ENCODE measurements at regions not wholly inside any gene's neighbourhood (a gene's known extent, or its start where the extent isn't known, plus 50 kb on each side); places are given as distances from the start of the nearest gene placed in this dataset.

DNA sequence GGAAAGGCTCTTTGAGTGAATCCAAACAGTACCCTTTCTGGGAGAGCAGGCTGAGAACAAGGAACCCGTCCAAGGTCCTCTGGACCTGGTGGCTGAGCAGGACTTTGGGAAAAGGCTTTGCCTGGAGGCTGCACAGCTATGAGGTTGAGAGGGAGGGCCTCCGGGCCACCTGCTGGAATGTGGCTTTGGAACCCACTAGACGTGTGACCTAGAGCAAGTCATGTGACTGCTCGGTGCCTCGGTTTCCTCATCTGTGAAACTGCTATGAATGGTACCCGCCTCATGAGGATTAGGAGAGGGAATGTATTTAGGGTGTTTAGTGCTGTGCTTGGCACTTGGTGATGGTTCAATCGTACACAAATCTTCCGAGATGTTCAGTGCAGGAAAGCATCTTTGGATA lies 50.4 kb downstream of the HAPSTR1 start:
- Mint-ChIP-seq H3K4me1 (peaks cover 4 to 12% (median 9%) of the 10 kb centered on the region in 4 donors), H3K27me3 (peaks cover 0 to 2% of the 10 kb centered on the region in 2 donors), H3K36me3 (peaks cover 0 to 4% of the 10 kb centered on the region in 2 donors), H3K27ac (peak overlapping the region in 1 of 7 donors; percentile 78), H3K4me3 (no peak overlapping the region), H3K9me3 (no peaks in the 10 kb centered on the region)
- DNase-seq, result no peak
- Histone ChIP-seq H3K9me3 (ENCODE audit: control insufficient read depth in 1 of 2, low read length in 2 of 2) (no peaks in the 10 kb centered on the region), H3K27me3 (ENCODE audit: insufficient read depth, low read length) (no peaks in the 10 kb centered on the region), H3K4me1 (ENCODE audit: insufficient read depth, low read length) (peaks cover 12% of the 10 kb centered on the region), H3K27ac (ENCODE audit: low read depth, low read length) (no peak overlapping the region), H3K4me3 (ENCODE audit: low read length in 2 of 2) (no peak overlapping the region), H3K36me3 (ENCODE audit: insufficient read depth, low read length) (no peaks in the 10 kb centered on the region)
- ChIA-PET POLR2A (ENCODE audit: partially characterized antibody) (no interaction called here), CTCF (ENCODE audit: partially characterized antibody) (interaction anchor here (2.0 kb wide), 1 partner anchor 133 kb away, joined by 7 read pairs; no protein-coding TSS in a partner anchor)
- intact Hi-C loops (cut with micrococcal nuclease), result no loop called here

DNA sequence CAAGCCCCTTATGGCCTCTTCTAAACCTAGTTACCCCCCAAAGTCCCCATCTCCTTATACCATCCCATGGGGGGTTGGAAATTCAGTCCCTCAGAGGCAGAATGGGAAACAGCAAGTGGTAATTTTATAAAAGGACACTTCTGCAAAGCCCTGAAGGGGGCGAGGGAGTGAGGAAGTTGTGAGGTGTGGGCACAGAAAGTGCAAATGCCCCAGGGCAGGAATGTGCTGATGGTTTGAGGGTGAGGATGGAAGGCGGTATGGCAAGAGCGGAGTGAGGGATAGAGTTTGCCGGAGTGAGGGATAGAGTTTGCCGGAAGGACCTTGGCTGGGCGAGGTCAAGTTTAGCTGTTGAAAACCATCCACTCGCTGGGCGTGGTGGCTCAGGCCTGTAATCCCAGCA lies 52.7 kb downstream of the HAPSTR1 start:
- peak overlapping the region in 1 of 7 donors; percentile 28 for H3K27ac Mint-ChIP-seq
- no peaks in the 10 kb centered on the region for H3K27me3 ChIP-seq (ENCODE audit: insufficient read depth, low read length)
- no peak overlapping the region for H3K4me3 ChIP-seq (ENCODE audit: low read length in 2 of 2)
- H3K36me3 Mint-ChIP-seq, result peaks cover 0 to 4% of the 10 kb centered on the region in 2 donors
- no peak overlapping the region for H3K4me3 Mint-ChIP-seq
- no peak overlapping the region for H3K27ac ChIP-seq (ENCODE audit: low read depth, low read length)
- CTCF ChIA-PET (ENCODE audit: partially characterized antibody), result no interaction called here
- peaks cover 5 to 7% (median 6%) of the 10 kb centered on the region in 4 donors for H3K4me1 Mint-ChIP-seq
- H3K4me1 ChIP-seq (ENCODE audit: insufficient read depth, low read length), result peaks cover 7% of the 10 kb centered on the region
- POLR2A ChIA-PET (ENCODE audit: partially characterized antibody), result no interaction called here
- H3K27me3 Mint-ChIP-seq, result no peaks in the 10 kb centered on the region
- intact Hi-C loops (cut with micrococcal nuclease), result no loop called here
- H3K9me3 Mint-ChIP-seq, result peaks cover 0 to 2% (median 0%) of the 10 kb centered on the region in 8 donors
- DNase-seq, result no peak
- no peaks in the 10 kb centered on the region for H3K36me3 ChIP-seq (ENCODE audit: insufficient read depth, low read length)
- no peaks in the 10 kb centered on the region for H3K9me3 ChIP-seq (ENCODE audit: control insufficient read depth in 1 of 2, low read length in 2 of 2)

DNA sequence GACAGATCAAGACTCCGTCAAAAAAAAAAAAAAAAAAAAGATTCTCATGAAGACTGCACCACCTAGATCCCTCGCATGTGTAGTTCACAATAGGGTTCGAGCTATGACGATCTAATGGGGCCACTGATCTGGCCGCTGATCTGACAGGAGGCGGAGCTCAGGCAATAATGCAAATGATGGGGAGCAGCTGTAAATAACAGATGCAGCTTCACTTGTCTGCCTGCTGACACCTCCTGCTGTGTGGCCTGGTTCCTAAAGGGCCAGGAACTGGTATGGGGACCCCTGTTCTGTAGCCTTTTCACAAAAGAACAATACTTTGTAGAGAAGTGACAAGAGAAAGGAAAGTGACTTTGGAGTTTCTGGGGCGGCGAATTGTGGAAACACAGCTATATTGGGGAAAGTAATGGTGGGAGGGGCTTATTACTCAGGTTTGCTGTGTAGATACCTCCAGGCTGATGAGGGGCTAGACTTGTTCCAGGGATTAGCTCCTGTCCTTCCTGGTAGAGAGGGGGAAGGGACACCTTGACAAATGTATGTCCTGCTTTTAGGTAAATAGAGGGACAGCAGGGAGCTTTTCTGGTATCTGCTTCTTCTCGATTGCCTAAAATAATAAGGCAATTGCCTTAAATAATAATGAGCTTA lies 57.1 kb downstream of the HAPSTR1 start:
- intact Hi-C loops (cut with micrococcal nuclease), result no loop called here

DNA sequence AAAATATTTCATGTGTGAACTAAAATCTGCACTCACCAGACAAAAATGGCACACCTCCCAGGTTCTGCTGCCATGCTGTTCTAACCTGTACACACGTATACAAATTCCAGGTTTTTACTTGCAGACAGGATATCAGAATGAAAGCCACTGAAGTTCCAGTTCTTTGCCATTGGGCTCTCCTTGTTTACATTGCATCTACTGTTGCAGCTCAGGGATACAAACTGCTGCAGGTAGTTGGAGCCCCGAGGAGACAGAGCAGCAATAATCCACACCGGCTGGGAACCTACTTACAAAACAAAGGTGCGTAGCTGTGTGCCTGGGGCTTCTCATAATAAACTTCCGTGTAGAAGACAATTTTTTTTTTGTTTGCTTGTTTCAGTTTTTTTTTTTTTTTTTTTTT lies 59.6 kb downstream of the HAPSTR1 start:
- intact Hi-C loops (cut with micrococcal nuclease), result no loop called here
- POLR2A ChIA-PET (ENCODE audit: partially characterized antibody), result interaction anchor here (0.6 kb wide), 1 partner anchor 1594 kb away, joined by 6 read pairs; no protein-coding TSS in a partner anchor
- peaks cover 0 to 2% (median 0%) of the 10 kb centered on the region in 4 donors for H3K4me1 Mint-ChIP-seq

More for the DNA sequence above, 57.1 kb downstream of the HAPSTR1 start:
- peaks cover 0 to 2% (median 0%) of the 10 kb centered on the region in 4 donors for H3K4me1 Mint-ChIP-seq
- no peaks in the 10 kb centered on the region for H3K36me3 Mint-ChIP-seq
- Histone ChIP-seq H3K36me3 (ENCODE audit: insufficient read depth, low read length) (no peaks in the 10 kb centered on the region), H3K4me3 (ENCODE audit: low read length in 2 of 2) (no peak overlapping the region), H3K9me3 (ENCODE audit: control insufficient read depth in 1 of 2, low read length in 2 of 2) (no peaks in the 10 kb centered on the region), H3K27me3 (ENCODE audit: insufficient read depth, low read length) (no peaks in the 10 kb centered on the region), H3K4me1 (ENCODE audit: insufficient read depth, low read length) (no peaks in the 10 kb centered on the region), H3K27ac (ENCODE audit: low read depth, low read length) (no peak overlapping the region)
- H3K27me3 Mint-ChIP-seq, result peaks cover 3 to 7% of the 10 kb centered on the region in 2 donors
- no peak overlapping the region for H3K27ac Mint-ChIP-seq
- H3K4me3 Mint-ChIP-seq, result no peak overlapping the region
- no peak for DNase-seq
- CTCF ChIA-PET (ENCODE audit: partially characterized antibody), result interaction anchor here (1.1 to 2.0 kb wide), 3 partner anchors 9 to 14 kb away, joined by 3 to 20 read pairs (median 3); no protein-coding TSS in a partner anchor
- peaks cover 0 to 2% (median 0%) of the 10 kb centered on the region in 8 donors for H3K9me3 Mint-ChIP-seq
- POLR2A ChIA-PET (ENCODE audit: partially characterized antibody), result no interaction called here

DNA sequence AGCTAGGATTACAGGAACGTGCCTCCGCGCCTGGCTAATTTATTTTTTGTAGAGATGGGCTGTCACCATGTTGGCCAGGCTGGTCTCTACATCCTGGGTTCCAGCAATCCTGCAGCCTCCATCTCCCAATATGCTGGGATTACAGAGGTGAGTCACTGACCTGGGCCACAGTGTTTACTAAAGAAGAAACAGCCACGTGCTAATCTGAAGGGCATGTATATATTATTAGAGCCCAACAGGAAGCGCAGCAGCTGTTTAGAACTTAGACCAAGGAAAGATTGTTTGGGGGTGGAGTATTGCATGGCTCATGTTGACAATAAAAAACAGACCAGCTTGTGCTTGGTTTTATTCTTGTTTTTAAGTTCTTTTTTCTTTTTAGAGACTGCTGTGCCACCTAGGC lies 60.2 kb downstream of the HAPSTR1 start:
- Mint-ChIP-seq H3K9me3 (peaks cover 0 to 2% (median 0%) of the 10 kb centered on the region in 8 donors), H3K36me3 (no peaks in the 10 kb centered on the region), H3K27ac (no peak overlapping the region), H3K4me3 (no peak overlapping the region), H3K27me3 (peaks cover 13 to 23% of the 10 kb centered on the region in 2 donors), H3K4me1 (peaks cover 0 to 2% (median 0%) of the 10 kb centered on the region in 4 donors)
- intact Hi-C loops (cut with micrococcal nuclease), result no loop called here
- ChIA-PET CTCF (ENCODE audit: partially characterized antibody) (no interaction called here), POLR2A (ENCODE audit: partially characterized antibody) (interaction anchor here (0.6 kb wide), 1 partner anchor 1594 kb away, joined by 6 read pairs; no protein-coding TSS in a partner anchor)
- Histone ChIP-seq H3K4me3 (ENCODE audit: low read length in 2 of 2) (no peak overlapping the region), H3K27me3 (ENCODE audit: insufficient read depth, low read length) (no peaks in the 10 kb centered on the region), H3K9me3 (ENCODE audit: control insufficient read depth in 1 of 2, low read length in 2 of 2) (no peaks in the 10 kb centered on the region), H3K4me1 (ENCODE audit: insufficient read depth, low read length) (no peaks in the 10 kb centered on the region), H3K36me3 (ENCODE audit: insufficient read depth, low read length) (no peaks in the 10 kb centered on the region), H3K27ac (ENCODE audit: low read depth, low read length) (no peak overlapping the region)
- DNase-seq, result no peak

More for the DNA sequence above, 59.6 kb downstream of the HAPSTR1 start:
- DNase-seq, result no peak
- CTCF ChIA-PET (ENCODE audit: partially characterized antibody), result interaction anchor here (0.7 kb wide), 2 partner anchors 11 to 1586 kb away, joined by 3 read pairs; no protein-coding TSS in a partner anchor
- Mint-ChIP-seq H3K27me3 (peaks cover 13 to 22% of the 10 kb centered on the region in 2 donors), H3K9me3 (peaks cover 0 to 2% (median 0%) of the 10 kb centered on the region in 8 donors), H3K36me3 (no peaks in the 10 kb centered on the region), H3K4me3 (no peak overlapping the region), H3K27ac (no peak overlapping the region)
- H3K36me3 ChIP-seq (ENCODE audit: insufficient read depth, low read length), result no peaks in the 10 kb centered on the region
- no peaks in the 10 kb centered on the region for H3K4me1 ChIP-seq (ENCODE audit: insufficient read depth, low read length)
- H3K27ac ChIP-seq (ENCODE audit: low read depth, low read length), result no peak overlapping the region
- H3K27me3 ChIP-seq (ENCODE audit: insufficient read depth, low read length), result no peaks in the 10 kb centered on the region
- H3K4me3 ChIP-seq (ENCODE audit: low read length in 2 of 2), result no peak overlapping the region
- no peaks in the 10 kb centered on the region for H3K9me3 ChIP-seq (ENCODE audit: control insufficient read depth in 1 of 2, low read length in 2 of 2)

DNA sequence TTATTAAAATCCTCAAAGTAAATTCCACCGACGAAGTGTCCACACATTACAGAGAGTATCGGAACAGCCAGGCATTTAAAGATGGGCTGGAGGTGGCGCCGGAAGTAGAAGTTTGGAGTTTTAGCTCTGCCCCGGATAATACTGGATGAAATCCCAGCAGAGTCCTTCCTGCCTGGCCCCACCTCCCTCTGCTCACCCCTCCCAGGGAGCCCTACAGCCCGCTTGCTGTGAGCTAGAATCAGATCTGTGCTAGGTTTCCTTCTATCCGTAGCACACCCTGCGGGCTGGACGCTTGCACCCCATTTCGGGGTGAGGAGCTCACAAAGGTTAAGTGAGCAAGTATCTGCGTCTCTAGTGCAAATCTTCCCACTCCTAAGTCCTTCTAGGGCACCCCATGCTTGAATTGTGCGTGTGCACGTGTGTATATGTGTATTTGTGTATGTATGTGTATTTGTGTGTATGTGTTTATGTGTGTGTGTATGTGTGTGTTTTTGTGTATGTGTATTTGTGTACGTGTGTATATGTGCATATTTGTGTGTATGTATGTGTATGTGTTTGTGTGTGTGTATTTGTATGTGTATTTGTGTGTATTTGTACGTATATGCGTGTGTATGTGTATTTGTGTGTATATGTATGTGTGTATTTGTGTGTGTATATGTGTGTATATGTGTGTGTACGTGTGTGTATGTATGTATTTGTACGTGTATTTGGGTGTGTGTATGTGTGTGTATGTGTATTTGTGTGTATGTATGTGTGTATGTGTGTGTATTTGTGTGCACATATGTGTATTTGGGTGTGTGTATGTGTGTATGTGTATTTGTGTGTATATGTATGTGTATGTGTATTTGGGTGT lies 61.4 kb downstream of the HAPSTR1 start:
- H3K9me3 ChIP-seq (ENCODE audit: control insufficient read depth in 1 of 2, low read length in 2 of 2), result no peaks in the 10 kb centered on the region
- no peaks in the 10 kb centered on the region for H3K4me1 ChIP-seq (ENCODE audit: insufficient read depth, low read length)
- ChIA-PET CTCF (ENCODE audit: partially characterized antibody) (interaction anchor here (1.3 kb wide), 1 partner anchor 14 kb away, joined by 3 read pairs; no protein-coding TSS in a partner anchor), POLR2A (ENCODE audit: partially characterized antibody) (no interaction called here)
- Mint-ChIP-seq H3K36me3 (no peaks in the 10 kb centered on the region), H3K4me3 (no peak overlapping the region), H3K27ac (no peak overlapping the region), H3K4me1 (peaks cover 0 to 3% (median 0%) of the 10 kb centered on the region in 4 donors), H3K9me3 (peaks cover 0 to 2% (median 0%) of the 10 kb centered on the region in 8 donors), H3K27me3 (peaks cover 19 to 29% of the 10 kb centered on the region in 2 donors)
- H3K27me3 ChIP-seq (ENCODE audit: insufficient read depth, low read length), result peaks cover 4% of the 10 kb centered on the region
- no peak overlapping the region for H3K4me3 ChIP-seq (ENCODE audit: low read length in 2 of 2)
- intact Hi-C loops (cut with micrococcal nuclease), result no loop called here
- no peak overlapping the region for H3K27ac ChIP-seq (ENCODE audit: low read depth, low read length)
- no peaks in the 10 kb centered on the region for H3K36me3 ChIP-seq (ENCODE audit: insufficient read depth, low read length)
- DNase-seq, result no peak

DNA sequence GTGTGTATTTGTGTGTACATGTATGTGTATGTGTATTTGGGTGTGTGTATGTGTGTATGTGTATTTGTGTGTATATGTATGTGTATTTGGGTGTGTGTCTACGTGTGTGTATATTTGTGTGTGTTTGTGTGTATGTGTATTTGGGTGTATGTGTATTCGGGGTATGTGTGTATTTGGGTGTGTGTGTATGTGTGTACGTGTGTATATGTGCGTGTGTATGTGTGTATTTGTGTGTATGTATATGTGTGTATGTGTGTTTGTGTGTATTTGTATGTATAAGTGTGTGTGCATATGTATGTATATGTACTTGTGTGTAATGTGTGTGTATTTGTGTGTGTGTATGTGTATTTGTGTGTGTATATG lies 62.0 kb downstream of the HAPSTR1 start:
- H3K9me3 Mint-ChIP-seq, result peaks cover 0 to under 1% (median 0%) of the 10 kb centered on the region in 8 donors
- DNase-seq, result no peak
- no peaks in the 10 kb centered on the region for H3K36me3 Mint-ChIP-seq
- intact Hi-C loops (cut with micrococcal nuclease), result no loop called here
- no peak overlapping the region for H3K27ac Mint-ChIP-seq
- peaks cover 0 to 2% (median 0%) of the 10 kb centered on the region in 4 donors for H3K4me1 Mint-ChIP-seq
- no peak overlapping the region for H3K4me3 ChIP-seq (ENCODE audit: low read length in 2 of 2)
- peaks cover 4% of the 10 kb centered on the region for H3K27me3 ChIP-seq (ENCODE audit: insufficient read depth, low read length)
- H3K9me3 ChIP-seq (ENCODE audit: control insufficient read depth in 1 of 2, low read length in 2 of 2), result no peaks in the 10 kb centered on the region
- H3K36me3 ChIP-seq (ENCODE audit: insufficient read depth, low read length), result no peaks in the 10 kb centered on the region
- CTCF ChIA-PET (ENCODE audit: partially characterized antibody), result no interaction called here
- H3K27me3 Mint-ChIP-seq, result peaks cover 19 to 30% of the 10 kb centered on the region in 2 donors
- POLR2A ChIA-PET (ENCODE audit: partially characterized antibody), result no interaction called here
- H3K27ac ChIP-seq (ENCODE audit: low read depth, low read length), result no peak overlapping the region
- H3K4me1 ChIP-seq (ENCODE audit: insufficient read depth, low read length), result no peaks in the 10 kb centered on the region
- no peak overlapping the region for H3K4me3 Mint-ChIP-seq
